Sigmoid colon (tissue), 4 donors: ENCODE measurements at regions not wholly inside any gene's neighbourhood (a gene's known extent, or its start where the extent isn't known, plus 50 kb on each side); places are given as distances from the start of the nearest gene placed in this dataset.

Experiments used
- CTCF ChIP-seq, 4 experiments: fragments of 450-650 bp in 3 of 4; fragments of 200-600 bp in 1 of 4; IDR thresholded peaks; one replicate each; pipeline ENCODE4 v1.5.1; 2016 to 2019; ENCODE audit warnings: antibody characterized with exemption in 4 of 4, mild to moderate bottlenecking in 3 of 4, moderate library complexity in 2 of 4
- POLR2A ChIP-seq, 2 donors: fragments of 450-650 bp; IDR thresholded peaks; one replicate each; pipeline ENCODE4 v1.6.1; 2016; ENCODE audit warnings: antibody characterized with exemption in 2 of 2, mild to moderate bottlenecking in 2 of 2, moderate library complexity in 2 of 2
- POLR2AphosphoS5 ChIP-seq, 4 donors: sonication (generic); formaldehyde crosslinking; IDR thresholded peaks; one replicate each; pipeline ENCODE4 v1.6.1; 2017; ENCODE audit warnings: antibody characterized with exemption in 4 of 4

GRCh38 chr12:92289629-92290349 lies 144.1 kb upstream of the BTG1 start:
- TF ChIP-seq CTCF (IDR thresholded peaks at IDR 0.05), result no peak
- TF ChIP-seq POLR2AphosphoS5 (IDR thresholded peaks at IDR 0.05), result no peak
- no peak for TF ChIP-seq POLR2A (IDR thresholded peaks at IDR 0.05)
